Astrocyte (in vitro differentiated cells and primary cell): ENCODE measurements at regions not wholly inside any gene's neighbourhood (a gene's known extent, or its start where the extent isn't known, plus 50 kb on each side); places are given as distances from the start of the nearest gene placed in this dataset.

ENCODE experiments used
- CTCF ChIP-seq: IDR thresholded peaks from 2 replicates; pipeline ENCODE4 v1.5.1; 2011; ENCODE audit warnings: low read depth, mild to moderate bottlenecking, inconsistent platforms, low read length, moderate library complexity; ENCODE audit not compliant: insufficient read depth
- EZH2 ChIP-seq: IDR thresholded peaks from 2 replicates; pipeline ENCODE4 v1.6.1; 2012; ENCODE audit warnings: mild to moderate bottlenecking, low read length, inconsistent platforms; ENCODE audit not compliant: insufficient read depth

- TF ChIP-seq CTCF (peak; percentile 3), EZH2 (no peak)
These were observed 855.8 kb downstream of the HACE1 start for GRCh38 chr6:104003803-104004516.
